H1 (cell line): ENCODE measurements at regions not wholly inside any gene's neighbourhood (a gene's known extent, or its start where the extent isn't known, plus 50 kb on each side); places are given as distances from the start of the nearest gene placed in this dataset.

Experiments used
- CREB1 ChIP-seq: IDR thresholded peaks from 2 replicates; pipeline ENCODE4 v1.6.1; 2012; ENCODE audit warnings: inconsistent platforms
- GABPA ChIP-seq: IDR thresholded peaks from 2 replicates; pipeline ENCODE4 v1.6.1; 2011; ENCODE audit warnings: mild to moderate bottlenecking, low read length, moderate library complexity, borderline replicate concordance; ENCODE audit not compliant: insufficient read depth
- NRF1 ChIP-seq: IDR thresholded peaks from 2 replicates; pipeline ENCODE4 v1.6.1; 2011; ENCODE audit warnings: mild to moderate bottlenecking, low read depth, low read length, improper control_type of control experiment
- SUZ12 ChIP-seq: fragments of 200-600 bp; sonication (generic); IDR thresholded peaks from 2 replicates; pipeline ENCODE4 v1.6.1; 2012; ENCODE audit warnings: mild to moderate bottlenecking, inconsistent platforms, low read length, moderate library complexity, mixed read lengths
- TF ChIP-seq, protein P1 (sequence below), 3 experiments: IDR thresholded peaks; 1 replicate in 2 of 3; 2 replicates in 1 of 3; pipeline versions ENCODE4 v1.5.1 to v1.6.1; 2011; ENCODE audit warnings: low read length in 3 of 3, mild to moderate bottlenecking in 3 of 3, inconsistent platforms in 2 of 3, low read depth in 1 of 3, moderate library complexity in 1 of 3; ENCODE audit not compliant: insufficient read depth in 1 of 3; ENCODE audit errors: control extremely low read depth in 1 of 3

DNA sequence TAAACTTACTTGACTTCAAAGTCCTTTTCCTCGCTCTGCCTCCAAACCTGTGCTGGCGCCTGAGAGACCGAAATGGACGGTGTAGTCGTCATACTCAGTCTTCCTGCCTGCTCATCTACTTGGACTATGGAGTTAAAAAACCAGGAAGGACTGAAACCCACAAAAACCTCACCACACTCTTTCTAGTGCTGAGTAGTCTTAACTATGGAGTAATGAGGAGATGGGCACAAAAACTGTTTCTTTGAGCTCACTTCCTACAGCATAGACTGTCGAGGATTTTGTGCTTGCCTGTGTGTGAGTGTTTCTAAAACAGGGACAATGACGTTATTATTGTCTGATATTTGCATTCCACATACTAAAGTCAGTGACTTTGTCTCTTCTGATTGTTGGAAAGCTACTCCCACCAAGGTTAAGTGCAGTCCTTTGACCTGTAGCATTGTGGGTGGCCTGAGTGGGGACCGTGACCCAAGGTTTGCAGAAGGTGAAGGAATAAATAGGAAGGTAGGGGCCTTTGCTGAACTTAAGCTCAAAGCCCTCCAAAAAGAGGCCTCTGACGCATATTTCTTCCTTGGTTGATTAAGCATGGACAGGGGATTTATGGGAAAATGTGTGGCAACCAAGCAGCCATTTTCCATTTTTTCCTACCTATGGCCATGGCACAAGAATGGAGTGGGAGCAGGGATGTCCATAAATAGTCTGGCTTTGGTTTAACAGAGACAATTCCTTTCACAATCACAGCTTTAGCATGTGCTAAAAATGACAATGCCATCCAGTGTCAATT, 109.6 kb downstream of the ZBTB18 start:
- TF ChIP-seq GABPA (no peak), SUZ12 (no peak), CREB1 (no peak), NRF1 (no peak)
- TF ChIP-seq, protein P1, sequence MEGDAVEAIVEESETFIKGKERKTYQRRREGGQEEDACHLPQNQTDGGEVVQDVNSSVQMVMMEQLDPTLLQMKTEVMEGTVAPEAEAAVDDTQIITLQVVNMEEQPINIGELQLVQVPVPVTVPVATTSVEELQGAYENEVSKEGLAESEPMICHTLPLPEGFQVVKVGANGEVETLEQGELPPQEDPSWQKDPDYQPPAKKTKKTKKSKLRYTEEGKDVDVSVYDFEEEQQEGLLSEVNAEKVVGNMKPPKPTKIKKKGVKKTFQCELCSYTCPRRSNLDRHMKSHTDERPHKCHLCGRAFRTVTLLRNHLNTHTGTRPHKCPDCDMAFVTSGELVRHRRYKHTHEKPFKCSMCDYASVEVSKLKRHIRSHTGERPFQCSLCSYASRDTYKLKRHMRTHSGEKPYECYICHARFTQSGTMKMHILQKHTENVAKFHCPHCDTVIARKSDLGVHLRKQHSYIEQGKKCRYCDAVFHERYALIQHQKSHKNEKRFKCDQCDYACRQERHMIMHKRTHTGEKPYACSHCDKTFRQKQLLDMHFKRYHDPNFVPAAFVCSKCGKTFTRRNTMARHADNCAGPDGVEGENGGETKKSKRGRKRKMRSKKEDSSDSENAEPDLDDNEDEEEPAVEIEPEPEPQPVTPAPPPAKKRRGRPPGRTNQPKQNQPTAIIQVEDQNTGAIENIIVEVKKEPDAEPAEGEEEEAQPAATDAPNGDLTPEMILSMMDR (IDR thresholded peaks at IDR 0.05; ENCODE audit: control extremely low read depth in 1 of 3, insufficient read depth in 1 of 3, low read depth in 1 of 3, low read length in 3 of 3) = no peak
